Gastrocnemius medialis (tissue), 4 donors: ENCODE measurements at regions not wholly inside any gene's neighbourhood (a gene's known extent, or its start where the extent isn't known, plus 50 kb on each side); places are given as distances from the start of the nearest gene placed in this dataset.

ENCODE experiments used
- ATAC-seq, 2 donors: fragments of 150-250 bp; one replicate each; pipeline ENCODE4 v1.9.1; 2016
- DNase-seq, 2 donors: peaks; one replicate each; pipeline ENCODE4 v3.0.0-alpha.2; 2019
- H3K27ac ChIP-seq, 4 donors: fragments of 200-600 bp; sonication (generic); 1 replicate in 1 of 4; 2 replicates in 3 of 4; pipeline ENCODE4 v1.5.1; 2016 to 2018; ENCODE audit warnings: mild to moderate bottlenecking in 2 of 4, moderate library complexity in 1 of 4
- H3K27me3 ChIP-seq, 3 donors: fragments of 200-600 bp; sonication (generic) in 2 of 3; 1 replicate in 1 of 3; 2 replicates in 2 of 3; pipeline versions ENCODE4 v1.5.1 to v1.6.0; 2016 to 2019; ENCODE audit warnings: mild to moderate bottlenecking in 1 of 3, moderate library complexity in 1 of 3
- H3K36me3 ChIP-seq, 2 donors: fragments of 200-600 bp; sonication (generic) in 1 of 2; one replicate each; pipeline ENCODE4 v1.5.1; 2017 to 2018
- H3K4me1 ChIP-seq, 2 donors: fragments of 200-600 bp; sonication (generic) in 1 of 2; one replicate each; pipeline ENCODE4 v1.5.1; 2016 to 2017; ENCODE audit warnings: mild to moderate bottlenecking in 2 of 2
- H3K4me3 ChIP-seq, 4 donors: fragments of 200-600 bp; sonication (generic) in 3 of 4; 1 replicate in 1 of 4; 2 replicates in 3 of 4; pipeline ENCODE4 v1.5.1; 2016 to 2019; ENCODE audit warnings: mild to moderate bottlenecking in 2 of 4
- H3K9me3 ChIP-seq, 3 donors: fragments of 200-600 bp; sonication (generic) in 2 of 3; 1 replicate in 1 of 3; 2 replicates in 2 of 3; pipeline ENCODE4 v1.5.1; 2016 to 2019
- POLR2A ChIP-seq, 2 donors: fragments of 450-650 bp; IDR thresholded peaks; one replicate each; pipeline ENCODE4 v1.6.1; 2017; ENCODE audit warnings: antibody characterized with exemption in 2 of 2, mild to moderate bottlenecking in 2 of 2, moderate library complexity in 2 of 2
- in situ Hi-C, 4 donors: fragments of 200-750 bp; cut with MboI; loops; one replicate each; pipeline versions ENCODE4 v1.15.0 to v1.8.0; 2017; ENCODE audit warnings: low sequenced_read_pairs in 4 of 4
- intact Hi-C: fragments of 100-400 bp; cut with DNase I; formaldehyde crosslinking; loops from one replicate; pipeline ENCODE4 v1.15.1; 2023; ENCODE audit warnings: low total_unique reads
- TF ChIP-seq, protein P1 (sequence below), 5 experiments: fragments of 450-650 bp in 3 of 5; fragments of 200-600 bp in 2 of 5; sonication (generic) in 2 of 5; IDR thresholded peaks in 4 of 5; conservative IDR thresholded peaks in 1 of 5; 1 replicate in 4 of 5; 2 replicates in 1 of 5; pipeline ENCODE4 v1.5.1; 2016 to 2019; ENCODE audit warnings: antibody characterized with exemption in 5 of 5, mild to moderate bottlenecking in 3 of 5, moderate library complexity in 3 of 5

DNA sequence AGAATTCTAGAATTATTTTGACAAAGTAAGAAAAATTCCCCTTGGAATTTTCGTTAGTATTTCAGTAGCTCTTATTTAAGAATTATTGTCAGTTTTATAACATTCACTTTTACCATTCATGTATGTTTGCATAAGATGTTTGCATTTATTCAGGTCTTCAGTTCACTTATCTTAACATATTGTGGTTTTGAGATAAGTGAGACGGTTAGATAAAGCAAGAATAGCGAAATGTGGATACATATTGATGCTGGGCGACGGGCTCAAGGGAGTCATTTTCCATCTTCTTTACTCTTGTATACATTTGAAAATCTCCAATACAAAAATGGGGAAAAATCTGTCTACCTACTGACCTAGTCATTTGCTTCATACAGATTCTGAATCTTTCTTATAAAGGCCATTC is 156.7 kb upstream of the HDAC4 start:
- DNase-seq (no peak), ATAC-seq (no peak)
- H3K27me3 ChIP-seq: no peaks in the 10 kb centered on the region
- H3K4me3 ChIP-seq: no peak overlapping the region
- no peaks in the 10 kb centered on the region for H3K4me1 ChIP-seq
- no peak overlapping the region for H3K27ac ChIP-seq
- H3K9me3 ChIP-seq: no peaks in the 10 kb centered on the region
- in situ Hi-C loops (no loop called here), intact Hi-C loops (no loop called here)
- no peaks in the 10 kb centered on the region for H3K36me3 ChIP-seq
- TF ChIP-seq, protein P1, sequence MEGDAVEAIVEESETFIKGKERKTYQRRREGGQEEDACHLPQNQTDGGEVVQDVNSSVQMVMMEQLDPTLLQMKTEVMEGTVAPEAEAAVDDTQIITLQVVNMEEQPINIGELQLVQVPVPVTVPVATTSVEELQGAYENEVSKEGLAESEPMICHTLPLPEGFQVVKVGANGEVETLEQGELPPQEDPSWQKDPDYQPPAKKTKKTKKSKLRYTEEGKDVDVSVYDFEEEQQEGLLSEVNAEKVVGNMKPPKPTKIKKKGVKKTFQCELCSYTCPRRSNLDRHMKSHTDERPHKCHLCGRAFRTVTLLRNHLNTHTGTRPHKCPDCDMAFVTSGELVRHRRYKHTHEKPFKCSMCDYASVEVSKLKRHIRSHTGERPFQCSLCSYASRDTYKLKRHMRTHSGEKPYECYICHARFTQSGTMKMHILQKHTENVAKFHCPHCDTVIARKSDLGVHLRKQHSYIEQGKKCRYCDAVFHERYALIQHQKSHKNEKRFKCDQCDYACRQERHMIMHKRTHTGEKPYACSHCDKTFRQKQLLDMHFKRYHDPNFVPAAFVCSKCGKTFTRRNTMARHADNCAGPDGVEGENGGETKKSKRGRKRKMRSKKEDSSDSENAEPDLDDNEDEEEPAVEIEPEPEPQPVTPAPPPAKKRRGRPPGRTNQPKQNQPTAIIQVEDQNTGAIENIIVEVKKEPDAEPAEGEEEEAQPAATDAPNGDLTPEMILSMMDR (IDR thresholded peaks at IDR 0.05 in 4 of 5, conservative IDR thresholded peaks at IDR 0.05 in 1 of 5): no peak
- no peak for TF ChIP-seq POLR2A (IDR thresholded peaks at IDR 0.05)

DNA sequence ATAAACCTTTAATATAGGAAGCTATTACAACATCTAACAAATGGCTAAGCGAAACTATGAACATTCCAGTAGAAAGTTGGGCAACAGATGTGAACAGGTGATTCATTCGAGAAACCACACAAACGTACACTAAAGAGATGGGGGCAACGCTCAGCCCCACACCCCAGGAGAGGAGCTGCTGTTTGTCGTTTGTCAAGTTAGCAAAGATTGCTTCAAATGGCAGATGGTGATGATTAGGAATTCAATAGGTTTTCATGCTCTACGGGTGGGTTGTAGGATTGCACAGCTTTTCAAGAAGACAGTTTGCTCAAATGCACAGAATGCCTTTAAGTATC is 154.7 kb upstream of the HDAC4 start:
- H3K4me1 ChIP-seq: no peaks in the 10 kb centered on the region
- H3K36me3 ChIP-seq: no peaks in the 10 kb centered on the region
- DNase-seq (no peak), ATAC-seq (no peak)
- TF ChIP-seq POLR2A (IDR thresholded peaks at IDR 0.05): no peak
- TF ChIP-seq, protein P1 (IDR thresholded peaks at IDR 0.05 in 4 of 5, conservative IDR thresholded peaks at IDR 0.05 in 1 of 5): no peak
- H3K4me3 ChIP-seq: no peak overlapping the region
- in situ Hi-C loops: no loop called here
- intact Hi-C loops: no loop called here
- H3K27ac ChIP-seq: no peak overlapping the region
- H3K27me3 ChIP-seq: no peaks in the 10 kb centered on the region
- no peaks in the 10 kb centered on the region for H3K9me3 ChIP-seq

DNA sequence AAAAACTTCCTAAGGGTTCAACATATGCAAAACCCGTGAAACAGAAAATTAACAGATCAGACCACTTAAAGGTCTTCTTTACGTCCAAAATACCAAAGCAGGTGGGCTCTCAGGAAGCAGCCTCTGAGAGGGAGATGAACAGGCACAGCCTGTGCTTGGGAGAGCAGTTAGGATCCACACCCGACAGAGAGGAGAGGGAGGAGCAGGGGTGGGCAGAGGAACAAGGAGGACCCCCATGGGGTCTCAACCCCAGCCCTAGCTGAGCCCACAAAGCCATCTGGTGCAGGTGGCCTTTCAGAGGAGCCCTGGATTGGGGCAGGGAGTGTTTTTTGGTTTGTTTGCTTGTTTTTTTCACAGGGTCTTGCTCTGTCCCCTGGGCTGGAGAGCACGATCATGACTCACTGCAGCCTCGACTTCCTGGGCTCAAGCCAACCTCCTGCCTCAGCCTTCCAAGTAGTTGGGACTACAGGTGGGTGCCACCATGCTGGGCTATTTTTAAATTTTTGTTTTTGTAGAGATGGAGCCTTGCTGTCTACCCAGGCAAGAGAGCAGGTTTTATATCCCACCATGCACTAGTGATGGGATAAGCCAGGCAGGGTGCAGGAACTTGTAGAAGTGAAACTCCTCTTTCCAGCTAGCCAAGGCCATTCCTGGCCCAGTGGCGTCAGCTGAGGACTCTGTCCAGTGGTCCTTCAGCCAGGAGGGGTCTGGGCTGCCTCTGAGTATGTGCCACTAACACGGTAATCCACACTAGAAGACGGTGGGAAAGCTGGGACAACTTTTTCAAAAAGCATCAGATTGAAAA is 154.1 kb upstream of the HDAC4 start:
- DNase-seq (no peak), ATAC-seq (no peak)
- intact Hi-C loops (no loop called here), in situ Hi-C loops (no loop called here)
- H3K9me3 ChIP-seq: no peaks in the 10 kb centered on the region
- no peaks in the 10 kb centered on the region for H3K36me3 ChIP-seq
- no peak overlapping the region for H3K4me3 ChIP-seq
- TF ChIP-seq, protein P1 (IDR thresholded peaks at IDR 0.05 in 4 of 5, conservative IDR thresholded peaks at IDR 0.05 in 1 of 5): no peak
- no peak for TF ChIP-seq POLR2A (IDR thresholded peaks at IDR 0.05)
- no peaks in the 10 kb centered on the region for H3K27me3 ChIP-seq
- no peak overlapping the region for H3K27ac ChIP-seq
- no peaks in the 10 kb centered on the region for H3K4me1 ChIP-seq

DNA sequence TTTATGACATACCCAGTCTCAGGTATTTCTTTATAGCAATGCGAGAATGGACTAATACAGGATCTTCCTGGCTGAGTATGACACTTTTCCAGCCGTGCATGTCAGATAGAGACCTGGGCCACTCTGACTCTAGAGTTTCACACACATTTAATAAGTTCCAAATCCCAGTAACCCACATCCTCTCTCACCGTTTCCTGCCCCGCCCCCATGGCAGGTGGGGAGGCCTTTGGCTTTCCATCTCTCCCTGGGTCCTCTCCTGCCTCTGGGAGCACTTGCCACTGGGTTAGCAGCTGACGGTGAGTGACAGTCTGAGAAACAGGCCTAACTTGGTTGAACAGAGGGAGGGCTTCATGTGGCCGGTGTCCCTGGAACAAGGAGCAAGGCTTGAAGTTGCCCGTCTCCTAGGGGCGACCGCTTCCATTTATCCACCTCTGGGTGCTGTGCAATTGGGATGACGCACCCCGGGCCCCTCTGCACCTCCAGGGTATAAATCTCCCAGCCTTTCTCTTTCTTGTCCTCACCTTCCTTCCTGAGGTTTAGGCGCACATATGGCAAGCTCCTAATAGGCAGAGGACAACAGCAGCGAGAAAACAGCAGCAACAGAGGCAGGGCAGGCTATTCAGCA is 152.7 kb upstream of the HDAC4 start:
- TF ChIP-seq, protein P1 (IDR thresholded peaks at IDR 0.05 in 4 of 5, conservative IDR thresholded peaks at IDR 0.05 in 1 of 5): no peak
- TF ChIP-seq POLR2A (IDR thresholded peaks at IDR 0.05): no peak

More for the DNA sequence above, 152.7 kb upstream of the HDAC4 start:
- no peaks in the 10 kb centered on the region for H3K9me3 ChIP-seq
- H3K4me1 ChIP-seq: no peaks in the 10 kb centered on the region
- ATAC-seq (no peak), DNase-seq (no peak)
- H3K27me3 ChIP-seq: no peaks in the 10 kb centered on the region
- in situ Hi-C loops: no loop called here
- intact Hi-C loops: no loop called here
- H3K36me3 ChIP-seq: no peaks in the 10 kb centered on the region
- no peak overlapping the region for H3K4me3 ChIP-seq
- no peak overlapping the region for H3K27ac ChIP-seq
